HCT116 (cell line): ENCODE measurements at regions not wholly inside any gene's neighbourhood (a gene's known extent, or its start where the extent isn't known, plus 50 kb on each side); places are given as distances from the start of the nearest gene placed in this dataset.

Source experiments
- ATAC-seq: fragments of 200-7000 bp; cut with Tn5 transposase; 2 replicates; pipeline ENCODE4 v1.9.1; 2020; ENCODE audit warnings: mild to moderate bottlenecking, moderate library complexity
- BruUV-seq: library from RNA; stranded (reverse); fragments of 400-500 nt; replicated peaks from 2 replicates; lab custom pipeline; 2021; lab: Mats Ljungman, UMichigan
- CTCF ChIA-PET: fragments of 300-600 bp; sonication (Branson Sonifier 250); formaldehyde crosslinking; loops from one replicate; lab custom pipeline; 2021; ENCODE audit warnings: antibody characterized with exemption; lab: Charles Lee
- POLR2A ChIA-PET: fragments of 300-600, 350-600 bp; sonication (Branson Sonifier 250); formaldehyde crosslinking; loops from one replicate; lab custom pipeline; 2021; ENCODE audit warnings: antibody characterized with exemption; lab: Charles Lee
- RAD21 ChIA-PET, 2 experiments: fragments of 300-600 bp; sonication (Branson Sonifier 250); formaldehyde crosslinking; loops; one replicate each; lab custom pipeline; 2023; ENCODE audit warnings: low total read pairs in 2 of 2; ENCODE audit not compliant: uncharacterized antibody in 2 of 2, unreplicated experiment in 2 of 2, low non-redundant PET in 1 of 2; lab: Charles Lee
- DNase-seq: peaks from one replicate; pipeline ENCODE4 v3.0.0-alpha.2; 2010; ENCODE audit warnings: low read depth, low spot score
- H2AFZ ChIP-seq: fragments of 200-600 bp; shearing (Covaris generic), sonication (generic); 2 replicates; pipeline ENCODE4 v1.6.1; 2017; ENCODE audit warnings: low read depth, mixed run types, mixed read lengths, antibody characterized with exemption, low read length; ENCODE audit not compliant: poor library complexity, severe bottlenecking
- H3K27ac ChIP-seq: 2 replicates; pipeline ENCODE4 v1.5.1; 2012; ENCODE audit warnings: low read depth, low read length
- H3K27me3 ChIP-seq: fragments of 200-600 bp; sonication (generic); 2 replicates; pipeline ENCODE4 v1.6.1; 2016; ENCODE audit warnings: mixed run types, low read length, mixed read lengths; ENCODE audit not compliant: insufficient read depth
- H3K36me3 ChIP-seq, 2 experiments: fragments of 200-500 bp in 1 of 2; fragments of 200-600 bp in 1 of 2; sonication (Bioruptor generic) in 1 of 2; sonication (generic) in 1 of 2; 2 replicates each; pipeline versions ENCODE4 v1.5.1 to v1.6.1; 2014 to 2016; ENCODE audit warnings: low read length in 2 of 2, inconsistent platforms in 1 of 2, mixed read lengths in 1 of 2, mixed run types in 1 of 2; ENCODE audit not compliant: insufficient read depth in 2 of 2, control insufficient read depth in 1 of 2
- H3K4me1 ChIP-seq, 2 experiments: fragments of 200-600 bp in 1 of 2; sonication (generic) in 1 of 2; 2 replicates each; pipeline versions ENCODE4 v1.5.1 to v1.6.1; 2012 to 2017; ENCODE audit warnings: low read length in 2 of 2, inconsistent platforms in 1 of 2, mild to moderate bottlenecking in 1 of 2, mixed read lengths in 1 of 2, mixed run types in 1 of 2, moderate library complexity in 1 of 2; ENCODE audit not compliant: insufficient read depth in 2 of 2, control insufficient read depth in 1 of 2
- H3K4me2 ChIP-seq: fragments of 200-600 bp; sonication (generic); 2 replicates; pipeline ENCODE4 v1.6.1; 2017; ENCODE audit warnings: mixed run types, low read length, mixed read lengths
- H3K4me3 ChIP-seq, 2 experiments: fragments of 200-600 bp in 1 of 2; sonication (generic) in 1 of 2; replicated peaks in 1 of 2; 2 replicates each; pipeline ENCODE4 v1.5.1; 2011 to 2016; ENCODE audit warnings: low read length in 2 of 2, control low read depth in 1 of 2, low read depth in 1 of 2, mild to moderate bottlenecking in 1 of 2, mixed read lengths in 1 of 2, mixed run types in 1 of 2
- H3K79me2 ChIP-seq: fragments of 200-600 bp; sonication (generic); 2 replicates; pipeline ENCODE4 v1.6.1; 2017; ENCODE audit warnings: mild to moderate bottlenecking, mixed run types, low read length, moderate library complexity, mixed read lengths; ENCODE audit not compliant: insufficient read depth
- H3K9ac ChIP-seq: fragments of 200-600 bp; sonication (generic); 2 replicates; pipeline ENCODE4 v1.6.1; 2016; ENCODE audit warnings: low read length, mixed read lengths
- H3K9me2 ChIP-seq: fragments of 200-600 bp; sonication (generic), shearing (Covaris generic); 2 replicates; pipeline ENCODE4 v1.6.1; 2017; ENCODE audit warnings: mixed run types, mild to moderate bottlenecking, moderate library complexity; ENCODE audit not compliant: insufficient read depth
- H3K9me3 ChIP-seq, 2 experiments: fragments of 200-500 bp in 1 of 2; fragments of 200-600 bp in 1 of 2; sonication (Bioruptor generic) in 1 of 2; sonication (generic) in 1 of 2; 2 replicates each; pipeline ENCODE4 v1.6.1; 2014 to 2017; ENCODE audit warnings: low read length in 2 of 2, mixed read lengths in 2 of 2, inconsistent platforms in 1 of 2, low read depth in 1 of 2, mild to moderate bottlenecking in 1 of 2, mixed run types in 1 of 2, moderate library complexity in 1 of 2; ENCODE audit not compliant: control insufficient read depth in 1 of 2, insufficient read depth in 1 of 2
- H4K20me1 ChIP-seq: fragments of 200-600 bp; sonication (generic), shearing (Covaris generic); 2 replicates; pipeline ENCODE4 v1.6.1; 2017; ENCODE audit warnings: mixed run types, mild to moderate bottlenecking, moderate library complexity; ENCODE audit not compliant: insufficient read depth
- ATF3 ChIP-seq: IDR thresholded peaks from 2 replicates; pipeline ENCODE4 v1.6.1; 2012
- CBX3 ChIP-seq: IDR thresholded peaks from 2 replicates; pipeline ENCODE4 v1.6.1; 2012; ENCODE audit warnings: low read depth
- EZH2 ChIP-seq: fragments of 200-600 bp; sonication (generic); IDR thresholded peaks from 2 replicates; pipeline ENCODE4 v1.6.1; 2017; ENCODE audit warnings: antibody characterized with exemption, mixed run types
- EZH2phosphoT487 ChIP-seq: fragments of 200-600 bp; IDR thresholded peaks from 2 replicates; pipeline ENCODE4 v1.6.1; 2018; ENCODE audit warnings: antibody characterized with exemption, borderline replicate concordance
- JUND ChIP-seq: IDR thresholded peaks from 2 replicates; pipeline ENCODE4 v1.6.1; 2012
- MAX ChIP-seq: IDR thresholded peaks from 2 replicates; pipeline ENCODE4 v1.6.1; 2012
- SIN3A ChIP-seq: IDR thresholded peaks from 2 replicates; pipeline ENCODE4 v1.6.1; 2012; ENCODE audit warnings: low read depth
- ZBTB33 ChIP-seq: IDR thresholded peaks from 2 replicates; pipeline ENCODE4 v1.6.1; 2011; ENCODE audit warnings: mild to moderate bottlenecking, low read length, moderate library complexity; ENCODE audit not compliant: insufficient replicate concordance; ENCODE audit errors: extremely low read depth
- intact Hi-C: fragments of 100-400 bp; cut with micrococcal nuclease; formaldehyde crosslinking; loops from 2 replicates; pipeline ENCODE4 v1.10.0; 2022

GRCh38 chr2:238597638-238598528 lies 171.2 kb downstream of the ASB1 start:
- Histone ChIP-seq H3K9ac (0 out of 2 replicates have a peak overlapping the region, but pooled peaks have one; percentile 28), H3K36me3 (no peaks in the 10 kb centered on the region), H3K9me3 (peaks cover 0 to 2% of the 10 kb centered on the region in 2 experiments; a peak in 1 of 4 replicates), H4K20me1 (no peaks in the 10 kb centered on the region), H3K4me1 (peaks cover 26 to 46% of the 10 kb centered on the region in 2 experiments), H3K4me3 (no peak overlapping the region), H3K9me2 (no peaks in the 10 kb centered on the region), H3K79me2 (no peaks in the 10 kb centered on the region), H3K27ac (peak overlapping the region; percentile 70), H3K4me2 (peak overlapping the region; percentile 70)
- RAD21 ChIA-PET: interaction anchor here in 1 of 2 experiments (0.8 kb wide), 1 partner anchor 85 kb away, joined by 5 read pairs; no protein-coding TSS in a partner anchor
- ATAC-seq: peak; percentile 24; the same call in 1 of the 2 replicates
- CTCF ChIA-PET: interaction anchor here (1.5 kb wide), 1 partner anchor 84 kb away, joined by 5 read pairs; no protein-coding TSS in a partner anchor
- intact Hi-C loops: no loop called here
- no peak for DNase-seq
- BruUV-seq: no TSS peak
- TF ChIP-seq ATF3 (no peak), SIN3A (no peak), MAX (no peak), ZBTB33 (no peak), EZH2phosphoT487 (no peak), JUND (no peak), CBX3 (no peak), EZH2 (no peak)
- TF ChIP-seq, all 23 proteins: peak for 0
- peak overlapping the region; percentile 34 for H2AFZ ChIP-seq
- POLR2A ChIA-PET: interaction anchor here (0.9 kb wide), 1 partner anchor 8 kb away, joined by 3 read pairs; no protein-coding TSS in a partner anchor
- no peaks in the 10 kb centered on the region for H3K27me3 ChIP-seq
